ENCODE measurements at regions not wholly inside any gene's neighbourhood (a gene's known extent, or its start where the extent isn't known, plus 50 kb on each side); places are given as distances from the start of the nearest gene placed in this dataset.

DNA sequence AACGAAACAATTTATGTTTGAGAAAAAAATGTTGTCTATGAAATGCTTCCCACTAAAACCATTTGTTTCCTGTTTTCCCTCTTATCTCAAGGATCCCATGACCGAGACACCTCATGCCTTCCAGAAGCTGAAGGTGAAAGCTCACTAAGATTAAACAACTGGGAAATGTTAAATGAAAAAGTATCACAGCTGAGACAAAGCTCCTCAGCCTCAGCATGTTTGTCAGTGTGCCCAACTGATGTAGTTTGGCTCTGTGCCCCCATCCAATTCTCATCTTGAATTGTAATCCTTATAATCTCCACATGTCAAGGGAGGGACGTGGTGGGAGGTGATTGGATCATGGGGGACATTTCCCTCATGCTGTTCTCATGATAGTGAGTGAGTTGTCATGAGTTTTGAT lies 327.3 kb downstream of the HTR7 start:
- Histone ChIP-seq H3K4me3 (no peak overlapping the region), H3K4me1 (no peaks in the 10 kb centered on the region), H3K27ac (no peak overlapping the region), H3K36me3 (no peaks in the 10 kb centered on the region), H3K27me3 (no peaks in the 10 kb centered on the region), H3K9me3 (no peaks in the 10 kb centered on the region)
- 26 to 40% methylated on average over 3 of the region's 3 CpGs for WGBS, 2 donors
- TF ChIP-seq POLR2AphosphoS5 (IDR thresholded peaks at IDR 0.05) (no peak), POLR2A (IDR thresholded peaks at IDR 0.05) (no peak), EP300 (IDR thresholded peaks at IDR 0.05) (no peak)
- TF ChIP-seq, protein P1, sequence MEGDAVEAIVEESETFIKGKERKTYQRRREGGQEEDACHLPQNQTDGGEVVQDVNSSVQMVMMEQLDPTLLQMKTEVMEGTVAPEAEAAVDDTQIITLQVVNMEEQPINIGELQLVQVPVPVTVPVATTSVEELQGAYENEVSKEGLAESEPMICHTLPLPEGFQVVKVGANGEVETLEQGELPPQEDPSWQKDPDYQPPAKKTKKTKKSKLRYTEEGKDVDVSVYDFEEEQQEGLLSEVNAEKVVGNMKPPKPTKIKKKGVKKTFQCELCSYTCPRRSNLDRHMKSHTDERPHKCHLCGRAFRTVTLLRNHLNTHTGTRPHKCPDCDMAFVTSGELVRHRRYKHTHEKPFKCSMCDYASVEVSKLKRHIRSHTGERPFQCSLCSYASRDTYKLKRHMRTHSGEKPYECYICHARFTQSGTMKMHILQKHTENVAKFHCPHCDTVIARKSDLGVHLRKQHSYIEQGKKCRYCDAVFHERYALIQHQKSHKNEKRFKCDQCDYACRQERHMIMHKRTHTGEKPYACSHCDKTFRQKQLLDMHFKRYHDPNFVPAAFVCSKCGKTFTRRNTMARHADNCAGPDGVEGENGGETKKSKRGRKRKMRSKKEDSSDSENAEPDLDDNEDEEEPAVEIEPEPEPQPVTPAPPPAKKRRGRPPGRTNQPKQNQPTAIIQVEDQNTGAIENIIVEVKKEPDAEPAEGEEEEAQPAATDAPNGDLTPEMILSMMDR (IDR thresholded peaks at IDR 0.05): no peak
- DNase-seq: no peak
- intact Hi-C loops (cut with DNase I): no loop called here

DNA sequence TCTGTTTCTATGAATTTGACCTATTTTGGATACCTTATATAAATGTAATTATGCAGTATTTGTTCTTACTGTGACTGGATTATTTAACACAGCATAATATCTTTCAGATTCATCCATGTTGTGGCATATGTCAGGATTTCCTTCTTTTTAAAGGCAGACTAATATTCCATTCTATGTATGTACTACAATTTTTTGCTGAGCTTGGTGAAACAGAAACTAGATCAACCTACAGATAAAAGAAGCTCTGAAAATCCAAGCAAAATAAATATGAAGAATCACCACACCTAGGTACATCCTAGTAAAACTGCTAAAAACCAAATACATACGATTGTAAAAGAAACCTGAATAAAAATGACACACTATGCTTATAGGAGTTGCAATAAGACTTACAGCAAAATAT lies 300.5 kb downstream of the HTR7 start:
- no peaks in the 10 kb centered on the region for H3K4me1 ChIP-seq
- no peak overlapping the region for H3K27ac ChIP-seq
- intact Hi-C loops (cut with DNase I): no loop called here
- no peak for TF ChIP-seq POLR2AphosphoS5 (IDR thresholded peaks at IDR 0.05)
- no peak for TF ChIP-seq EP300 (IDR thresholded peaks at IDR 0.05)
- TF ChIP-seq, protein P1 (IDR thresholded peaks at IDR 0.05): no peak
- no peak for TF ChIP-seq POLR2A (IDR thresholded peaks at IDR 0.05)
- no peaks in the 10 kb centered on the region for H3K36me3 ChIP-seq
- H3K4me3 ChIP-seq: no peak overlapping the region
- DNase-seq: no peak
- 95% methylated on average over 1 of the region's 1 CpG for WGBS, 2 donors
- H3K27me3 ChIP-seq: no peaks in the 10 kb centered on the region
- H3K9me3 ChIP-seq: peaks cover 0 to 2% (median 0%) of the 10 kb centered on the region in 4 donors

DNA sequence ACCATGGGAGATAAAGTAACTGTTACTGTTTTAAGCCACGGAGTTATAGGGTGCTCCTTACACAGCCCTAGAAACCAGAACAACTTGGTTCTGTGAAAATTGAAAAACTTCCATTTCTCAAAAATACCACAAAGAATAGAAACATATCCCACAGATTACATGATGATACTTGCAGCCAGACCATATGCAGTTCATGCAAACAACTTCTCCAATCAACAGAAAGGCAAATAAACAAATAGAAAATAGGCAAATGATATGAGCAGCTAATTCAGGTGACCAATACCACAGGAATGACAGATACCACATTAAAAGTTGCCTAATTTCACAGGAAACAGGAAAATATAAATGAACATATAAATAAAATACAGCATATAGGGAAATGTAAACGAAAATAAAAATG lies 297.5 kb downstream of the HTR7 start:
- Histone ChIP-seq H3K36me3 (no peaks in the 10 kb centered on the region), H3K9me3 (peaks cover 0 to 2% (median 0%) of the 10 kb centered on the region in 4 donors), H3K27me3 (no peaks in the 10 kb centered on the region), H3K27ac (no peak overlapping the region), H3K4me1 (no peaks in the 10 kb centered on the region), H3K4me3 (no peak overlapping the region)
- intact Hi-C loops (cut with DNase I): no loop called here
- WGBS, 2 donors: 67 to 75% methylated on average over 2 of the region's 2 CpGs
- TF ChIP-seq, protein P1 (IDR thresholded peaks at IDR 0.05): no peak
- TF ChIP-seq EP300 (IDR thresholded peaks at IDR 0.05) (no peak), POLR2A (IDR thresholded peaks at IDR 0.05) (no peak), POLR2AphosphoS5 (IDR thresholded peaks at IDR 0.05) (no peak)
- no peak for DNase-seq

DNA sequence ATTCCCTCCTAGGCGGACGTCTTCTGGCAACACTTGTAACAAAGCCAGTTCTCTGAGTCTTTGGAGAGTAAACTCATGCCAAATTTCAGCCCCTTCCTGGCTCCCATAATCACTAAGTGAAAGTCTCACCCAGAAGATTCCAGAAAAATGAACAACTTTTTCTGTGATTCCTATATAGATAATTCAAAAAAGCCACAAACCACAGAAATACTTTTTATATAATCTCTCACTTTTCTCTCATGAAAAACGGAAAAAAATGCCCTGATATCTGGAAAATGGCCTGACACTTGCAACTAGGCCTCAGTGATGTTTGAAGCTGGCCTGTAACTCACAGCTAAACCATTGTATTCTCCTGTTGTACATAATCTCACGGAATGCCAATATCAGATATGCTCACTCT lies 296.2 kb downstream of the HTR7 start:
- Histone ChIP-seq H3K27ac (no peak overlapping the region), H3K4me1 (no peaks in the 10 kb centered on the region), H3K9me3 (peaks cover 0 to 2% (median 0%) of the 10 kb centered on the region in 4 donors), H3K4me3 (no peak overlapping the region), H3K27me3 (no peaks in the 10 kb centered on the region), H3K36me3 (no peaks in the 10 kb centered on the region)
- WGBS, 2 donors: 48 to 79% methylated on average over 4 of the region's 4 CpGs
- intact Hi-C loops (cut with DNase I): no loop called here
- DNase-seq: no peak
- TF ChIP-seq POLR2A (IDR thresholded peaks at IDR 0.05) (no peak), POLR2AphosphoS5 (IDR thresholded peaks at IDR 0.05) (no peak), EP300 (IDR thresholded peaks at IDR 0.05) (no peak)
- TF ChIP-seq, protein P1 (IDR thresholded peaks at IDR 0.05): no peak

Measured in sigmoid colon (tissue), 6 donors.